ENCODE measurements at regions not wholly inside any gene's neighbourhood (a gene's known extent, or its start where the extent isn't known, plus 50 kb on each side); places are given as distances from the start of the nearest gene placed in this dataset.

DNA sequence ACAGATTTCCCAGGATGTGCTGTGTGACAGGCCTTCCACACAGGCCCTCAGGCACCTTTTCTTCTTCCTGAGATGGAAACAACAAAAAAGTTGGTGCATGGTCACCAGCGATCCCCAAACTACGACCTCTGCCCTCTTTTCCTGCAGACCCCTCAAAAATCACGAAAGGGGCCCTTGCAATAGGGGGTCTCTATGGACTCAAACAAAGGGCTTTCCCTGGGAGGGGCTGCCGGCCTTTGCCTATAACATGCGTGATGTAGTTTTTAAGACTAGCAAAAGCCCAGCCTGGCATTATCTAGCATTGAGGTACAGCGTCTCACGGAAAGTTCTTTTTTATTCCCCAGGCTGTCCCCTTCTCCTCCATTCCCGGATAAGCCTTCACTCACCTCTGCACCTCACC lies 71.2 kb downstream of the DIO3 start:
- H2AK5ac ChIP-seq (ENCODE audit: low read depth, low read length): no peak overlapping the region
- no peak overlapping the region for H3K4me3 ChIP-seq (ENCODE audit: extremely low read depth in 1 of 4, insufficient read depth in 2 of 4, low read depth in 3 of 4, low read length in 4 of 4)
- no peak for FAIRE-seq
- H2BK15ac ChIP-seq (ENCODE audit: low read length): no peak overlapping the region
- 86% methylated on average over 8 of the region's 8 CpGs; no CpG with 5 or more reads in 1 of the 2 experiments for WGBS, 2 experiments (ENCODE audit: extremely low coverage in 1 of 2, insufficient coverage in 1 of 2, insufficient read length in 1 of 2, insufficient replicate concordance in 2 of 2, low coverage in 1 of 2, low lambda C conversion rate in 2 of 2, missing lambda C conversion rate in 1 of 2)
- POLR2A ChIA-PET (ENCODE audit: partially characterized antibody): no interaction called here
- peaks cover 0 to 3% (median 1%) of the 10 kb centered on the region in 4 experiments; a peak in 3 of 7 replicates for H3K4me1 ChIP-seq (replicated peaks in 1 of 4; ENCODE audit: control insufficient read depth in 3 of 4, insufficient read depth in 4 of 4, low read length in 3 of 4)
- no peak overlapping the region for H4K91ac ChIP-seq (replicated peaks; ENCODE audit: insufficient read length, low read length)
- no peaks in the 10 kb centered on the region for H3K23me2 ChIP-seq (ENCODE audit: low read depth, low read length)
- H3K4ac ChIP-seq (replicated peaks; ENCODE audit: insufficient read length, low read depth, low read length): no peak overlapping the region
- H3K56ac ChIP-seq (replicated peaks; ENCODE audit: insufficient read length, low read depth, low read length): no peak overlapping the region
- H2BK120ac ChIP-seq (replicated peaks; ENCODE audit: low read depth, low read length): no peak overlapping the region
- no peak overlapping the region for H2BK20ac ChIP-seq (ENCODE audit: low read length)
- CTCF ChIA-PET (ENCODE audit: partially characterized antibody): no interaction called here
- no peak overlapping the region for H3K27ac ChIP-seq (ENCODE audit: low read depth, low read length)
- no peak overlapping the region for H2BK12ac ChIP-seq (ENCODE audit: low read depth, low read length)
- no peak overlapping the region for H3K23ac ChIP-seq (ENCODE audit: insufficient read length)
- no peak overlapping the region for H4K5ac ChIP-seq (ENCODE audit: insufficient read length, low read depth, low read length)
- no peaks in the 10 kb centered on the region for H3K79me2 ChIP-seq (ENCODE audit: control insufficient read depth in 1 of 2, insufficient read depth in 2 of 2, low read length in 2 of 2)
- no peak overlapping the region for H2AFZ ChIP-seq (ENCODE audit: low read length)
- no peak overlapping the region for H3K18ac ChIP-seq (ENCODE audit: extremely low read depth, low read length)
- H4K8ac ChIP-seq (ENCODE audit: extremely low read depth, insufficient read depth, low read length): no peak overlapping the region
- no peak overlapping the region for H3K4me2 ChIP-seq (ENCODE audit: insufficient read depth in 1 of 2, low read depth in 2 of 2, low read length in 2 of 2)
- no peaks in the 10 kb centered on the region for H3K36me3 ChIP-seq (ENCODE audit: control insufficient read depth in 2 of 4, insufficient read depth in 4 of 4, low read length in 3 of 4)
- peaks cover 0 to 12% (median 9%) of the 10 kb centered on the region in 4 experiments; a peak in 6 of 7 replicates for H3K27me3 ChIP-seq (replicated peaks in 1 of 4; ENCODE audit: control insufficient read depth in 3 of 4, extremely low read depth in 1 of 4, insufficient read depth in 3 of 4, low read length in 3 of 4)
- H3K79me1 ChIP-seq (ENCODE audit: low read depth, low read length): no peaks in the 10 kb centered on the region
- H3K9ac ChIP-seq (replicated peaks in 1 of 4; ENCODE audit: extremely low read depth in 1 of 4, low read depth in 3 of 4, low read length in 3 of 4): no peak overlapping the region
- H3K9me3 ChIP-seq (ENCODE audit: insufficient read depth in 2 of 2, low read depth in 1 of 2, low read length in 1 of 2): no peaks in the 10 kb centered on the region; a peak in 1 of 4 replicates
- no peak overlapping the region for H2BK5ac ChIP-seq (ENCODE audit: low read depth, low read length)
- DNase-seq (ENCODE audit: low read depth in 1 of 2, low spot score in 2 of 2): no peak
- no peak overlapping the region for H3K14ac ChIP-seq (ENCODE audit: insufficient read length)
- no peaks in the 10 kb centered on the region for H4K20me1 ChIP-seq (replicated peaks in 1 of 2; ENCODE audit: control insufficient read depth in 1 of 2, insufficient read depth in 2 of 2, low read length in 2 of 2)
- TF ChIP-seq KDM1A (IDR thresholded peaks at IDR 0.05; ENCODE audit: borderline replicate concordance, low read length) (no peak), POLR2AphosphoS5 (IDR thresholded peaks at IDR 0.05; ENCODE audit: low read depth, low read length) (no peak), FOSL1 (IDR thresholded peaks at IDR 0.05; ENCODE audit: insufficient read depth, low read depth, low read length) (no peak), BRCA1 (IDR thresholded peaks at IDR 0.05; ENCODE audit: low read depth, low read length) (no peak), CTBP2 (IDR thresholded peaks at IDR 0.05; ENCODE audit: borderline replicate concordance, insufficient read depth, insufficient read length, low read length) (no peak), YY1 (IDR thresholded peaks at IDR 0.05; ENCODE audit: low read depth, low read length) (no peak), SUZ12 (IDR thresholded peaks at IDR 0.05; ENCODE audit: low read length) (no peak), TEAD4 (IDR thresholded peaks at IDR 0.05; ENCODE audit: low read depth, low read length) (no peak), EGR1 (IDR thresholded peaks at IDR 0.05; ENCODE audit: borderline replicate concordance, low read depth, low read length) (no peak), RBBP5 (IDR thresholded peaks at IDR 0.05; ENCODE audit: borderline replicate concordance, low read depth, low read length) (no peak)
- TF ChIP-seq, protein P1, sequence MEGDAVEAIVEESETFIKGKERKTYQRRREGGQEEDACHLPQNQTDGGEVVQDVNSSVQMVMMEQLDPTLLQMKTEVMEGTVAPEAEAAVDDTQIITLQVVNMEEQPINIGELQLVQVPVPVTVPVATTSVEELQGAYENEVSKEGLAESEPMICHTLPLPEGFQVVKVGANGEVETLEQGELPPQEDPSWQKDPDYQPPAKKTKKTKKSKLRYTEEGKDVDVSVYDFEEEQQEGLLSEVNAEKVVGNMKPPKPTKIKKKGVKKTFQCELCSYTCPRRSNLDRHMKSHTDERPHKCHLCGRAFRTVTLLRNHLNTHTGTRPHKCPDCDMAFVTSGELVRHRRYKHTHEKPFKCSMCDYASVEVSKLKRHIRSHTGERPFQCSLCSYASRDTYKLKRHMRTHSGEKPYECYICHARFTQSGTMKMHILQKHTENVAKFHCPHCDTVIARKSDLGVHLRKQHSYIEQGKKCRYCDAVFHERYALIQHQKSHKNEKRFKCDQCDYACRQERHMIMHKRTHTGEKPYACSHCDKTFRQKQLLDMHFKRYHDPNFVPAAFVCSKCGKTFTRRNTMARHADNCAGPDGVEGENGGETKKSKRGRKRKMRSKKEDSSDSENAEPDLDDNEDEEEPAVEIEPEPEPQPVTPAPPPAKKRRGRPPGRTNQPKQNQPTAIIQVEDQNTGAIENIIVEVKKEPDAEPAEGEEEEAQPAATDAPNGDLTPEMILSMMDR (IDR thresholded peaks at IDR 0.05; ENCODE audit: control extremely low read depth in 1 of 3, insufficient read depth in 1 of 3, low read depth in 1 of 3, low read length in 3 of 3): no peak
- TF ChIP-seq, protein P2, sequence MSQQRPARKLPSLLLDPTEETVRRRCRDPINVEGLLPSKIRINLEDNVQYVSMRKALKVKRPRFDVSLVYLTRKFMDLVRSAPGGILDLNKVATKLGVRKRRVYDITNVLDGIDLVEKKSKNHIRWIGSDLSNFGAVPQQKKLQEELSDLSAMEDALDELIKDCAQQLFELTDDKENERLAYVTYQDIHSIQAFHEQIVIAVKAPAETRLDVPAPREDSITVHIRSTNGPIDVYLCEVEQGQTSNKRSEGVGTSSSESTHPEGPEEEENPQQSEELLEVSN (IDR thresholded peaks at IDR 0.05): no peak
